ENCODE measurements at regions not wholly inside any gene's neighbourhood (a gene's known extent, or its start where the extent isn't known, plus 50 kb on each side); places are given as distances from the start of the nearest gene placed in this dataset.

- TF ChIP-seq YY1 (IDR thresholded peaks at IDR 0.05; ENCODE audit: insufficient read depth, insufficient read length): no peak
- TF ChIP-seq SUZ12 (IDR thresholded peaks at IDR 0.05; ENCODE audit: extremely low read depth, insufficient read depth, insufficient read length): no peak
Observed at GRCh38 chr7:40799-41750, 151.3 kb upstream of the FAM20C start.
